NCI-H774 (cell line): ENCODE measurements at regions not wholly inside any gene's neighbourhood (a gene's known extent, or its start where the extent isn't known, plus 50 kb on each side); places are given as distances from the start of the nearest gene placed in this dataset.
"Not testable (repeated sequence)": the region's sequence is repeated elsewhere in the genome, so short reads cannot be mapped to it uniquely, and the experiment has no call there.

Experiments
- DNase-seq: peaks from one replicate; lab custom pipeline; 2025; lab: John Stamatoyannopoulos, UW

- no peak for DNase-seq
Observed at GRCh38 chr9:71270554-71270953, 149.1 kb upstream of the TRPM3 start.

GRCh38 chr9:71269859-71270258 lies 148.4 kb upstream of the TRPM3 start:
- no peak for DNase-seq

GRCh38 chr9:71268871-71269635 lies 147.6 kb upstream of the TRPM3 start:
- DNase-seq, result no peak

GRCh38 chr9:71263451-71263850 lies 142.0 kb upstream of the TRPM3 start:
- no peak for DNase-seq

GRCh38 chr9:71260419-71260818 lies 139.0 kb upstream of the TRPM3 start:
- DNase-seq, result not testable (repeated sequence)

- DNase-seq, result no peak
Observed at GRCh38 chr9:71254592-71255277, 133.3 kb upstream of the TRPM3 start.

- DNase-seq, result no peak
Observed at GRCh38 chr9:71253011-71253410, 131.6 kb upstream of the TRPM3 start.

- DNase-seq, result no peak
Observed at GRCh38 chr9:71250581-71250980, 129.2 kb upstream of the TRPM3 start.

GRCh38 chr9:71249729-71250317 lies 128.4 kb upstream of the TRPM3 start:
- DNase-seq, result no peak

GRCh38 chr9:71245651-71246050 lies 124.2 kb upstream of the TRPM3 start:
- DNase-seq, result no peak

GRCh38 chr9:71243951-71244350 lies 122.5 kb upstream of the TRPM3 start:
- DNase-seq, result no peak

GRCh38 chr9:71242081-71242480 lies 120.7 kb upstream of the TRPM3 start:
- no peak for DNase-seq

- DNase-seq, result no peak
Observed at GRCh38 chr9:71237051-71237450, 115.6 kb upstream of the TRPM3 start.

GRCh38 chr9:71233646-71234045 lies 112.2 kb upstream of the TRPM3 start:
- no peak for DNase-seq

GRCh38 chr9:71223953-71224538 lies 102.6 kb upstream of the TRPM3 start:
- no peak for DNase-seq

GRCh38 chr9:71218774-71219173 lies 97.4 kb upstream of the TRPM3 start:
- DNase-seq, result no peak

- no peak for DNase-seq
Observed at GRCh38 chr9:71213633-71214032, 92.2 kb upstream of the TRPM3 start.

GRCh38 chr9:71210326-71210725 lies 88.9 kb upstream of the TRPM3 start:
- no peak for DNase-seq

- no peak for DNase-seq
Observed at GRCh38 chr9:71209890-71210289, 88.5 kb upstream of the TRPM3 start.

GRCh38 chr9:71202931-71203330 lies 81.5 kb upstream of the TRPM3 start:
- DNase-seq, result no peak

- DNase-seq, result no peak
Observed at GRCh38 chr9:71191708-71192107, 70.3 kb upstream of the TRPM3 start.

GRCh38 chr9:71183251-71183650 lies 61.8 kb upstream of the TRPM3 start:
- DNase-seq, result no peak

GRCh38 chr9:71179183-71179582 lies 57.8 kb upstream of the TRPM3 start:
- no peak for DNase-seq
